HEK293 (cell line): ENCODE measurements at regions not wholly inside any gene's neighbourhood (a gene's known extent, or its start where the extent isn't known, plus 50 kb on each side); places are given as distances from the start of the nearest gene placed in this dataset.

ENCODE experiments used
- CTCF ChIP-seq: fragments of 450-650 bp; formaldehyde crosslinking; IDR thresholded peaks from 2 replicates; pipeline ENCODE4 v1.5.1; 2016; ENCODE audit warnings: missing biosample characterization, missing genetic modification characterization
- ELK4 ChIP-seq: IDR thresholded peaks from 2 replicates; pipeline ENCODE4 v1.6.1; 2011; ENCODE audit warnings: mild to moderate bottlenecking, low read depth, low read length, borderline replicate concordance
- KLF1 ChIP-seq: fragments of 450-650 bp; formaldehyde crosslinking; IDR thresholded peaks from 2 replicates; pipeline ENCODE4 v1.5.1; 2016; ENCODE audit warnings: missing biosample characterization, missing genetic modification characterization
- OSR2 ChIP-seq: fragments of 450-650 bp; formaldehyde crosslinking; IDR thresholded peaks from 2 replicates; pipeline ENCODE4 v1.5.1; 2016; ENCODE audit warnings: missing biosample characterization, missing genetic modification characterization
- ZNF19 ChIP-seq: fragments of 450-650 bp; formaldehyde crosslinking; IDR thresholded peaks from 2 replicates; pipeline ENCODE4; 2016; ENCODE audit warnings: missing biosample characterization, missing genetic modification characterization, low read depth
- ZNF510 ChIP-seq: fragments of 450-650 bp; formaldehyde crosslinking; IDR thresholded peaks from 2 replicates; pipeline ENCODE4 v1.5.1; 2018; ENCODE audit warnings: mild to moderate bottlenecking, missing genetic modification characterization, missing biosample characterization; ENCODE audit not compliant: insufficient replicate concordance
- ZNF529 ChIP-seq: fragments of 450-650 bp; formaldehyde crosslinking; IDR thresholded peaks from 2 replicates; pipeline ENCODE4 v1.5.1; 2017; ENCODE audit warnings: missing genetic modification characterization, missing biosample characterization; ENCODE audit not compliant: insufficient replicate concordance
- ZNF561 ChIP-seq: fragments of 450-650 bp; IDR thresholded peaks from 2 replicates; pipeline ENCODE4 v1.5.1; 2018; ENCODE audit warnings: missing biosample characterization, missing genetic modification characterization, borderline replicate concordance
- ZNF660 ChIP-seq: fragments of 450-650 bp; IDR thresholded peaks from 2 replicates; pipeline ENCODE4 v1.5.1; 2018; ENCODE audit warnings: missing biosample characterization, mild to moderate bottlenecking, missing genetic modification characterization

GRCh38 chr13:71964491-71965100, 97.6 kb upstream of the DACH1 start:
- TF ChIP-seq ZNF19 (tag by site-specific recombination) (no peak), ZNF529 (tag by site-specific recombination) (no peak), CTCF (tag by site-specific recombination) (no peak), ZNF561 (tag by site-specific recombination) (no peak), ELK4 (no peak), ZNF510 (tag by site-specific recombination) (no peak), ZNF660 (tag by site-specific recombination) (no peak), KLF1 (tag by site-specific recombination) (no peak), OSR2 (tag by site-specific recombination) (no peak)
